ENCODE measurements at regions not wholly inside any gene's neighbourhood (a gene's known extent, or its start where the extent isn't known, plus 50 kb on each side); places are given as distances from the start of the nearest gene placed in this dataset.

- TF ChIP-seq EZH2 (IDR thresholded peaks at IDR 0.05; ENCODE audit: low read length, missing control alignments) (no peak), CTCF (conservative IDR thresholded peaks at IDR 0.05 in 1 of 2, IDR thresholded peaks at IDR 0.05 in 1 of 2; ENCODE audit: low read depth in 1 of 2, low read length in 2 of 2) (no peak)
Measured at GRCh38 chr11:115587718-115588342, 83.6 kb upstream of the CADM1 start.
